ENCODE measurements at regions not wholly inside any gene's neighbourhood (a gene's known extent, or its start where the extent isn't known, plus 50 kb on each side); places are given as distances from the start of the nearest gene placed in this dataset.

GRCh38 chr7:46522354-46522906, 601.4 kb upstream of the IGFBP3 start:
- TF ChIP-seq CTCF (conservative IDR thresholded peaks at IDR 0.05; ENCODE audit: low read depth in 2 of 2) (no peak), EZH2 (IDR thresholded peaks at IDR 0.05; ENCODE audit: low read depth, unreplicated experiment) (no peak), POLR2AphosphoS5 (IDR thresholded peaks at IDR 0.05; ENCODE audit: low read depth) (no peak), EZH2phosphoT487 (IDR thresholded peaks at IDR 0.05; ENCODE audit: unreplicated experiment) (no peak), REST (IDR thresholded peaks at IDR 0.05; ENCODE audit: unreplicated experiment) (no peak), STAT1 (IDR thresholded peaks at IDR 0.05; ENCODE audit: unreplicated experiment) (no peak)
